Stimulated activated CD4-positive, alpha-beta T cell treated with anti-CD3 and anti-CD28 coated beads, Interleukin-4, amount 100 ng/mL, for 4 hours (primary cell): ENCODE measurements at regions not wholly inside any gene's neighbourhood (a gene's known extent, or its start where the extent isn't known, plus 50 kb on each side); places are given as distances from the start of the nearest gene placed in this dataset.

Experiments used
- DNase-seq, 2 experiments: peaks; one replicate each; pipeline ENCODE4 v3.0.0-alpha.2; 2020

DNA sequence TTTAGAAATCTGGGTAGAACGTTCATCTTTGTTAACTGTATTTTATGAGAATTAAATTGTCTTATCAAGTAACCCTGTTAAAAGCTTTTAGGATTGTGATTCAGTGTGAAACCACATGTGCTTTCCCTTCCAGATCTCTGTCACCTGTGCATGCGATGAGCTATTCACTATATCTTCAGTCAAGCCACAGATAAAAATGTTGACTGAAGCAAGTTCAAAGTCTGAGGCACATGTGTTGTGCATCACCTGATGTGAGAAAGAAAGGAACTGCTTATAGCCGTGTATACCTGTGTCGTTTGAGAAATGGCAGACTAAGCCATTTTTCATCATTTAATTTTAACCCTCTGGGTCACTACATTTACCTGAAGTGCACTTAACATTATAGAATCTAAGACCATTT lies 1088.9 kb upstream of the TENM4 start:
- no peak for DNase-seq

DNA sequence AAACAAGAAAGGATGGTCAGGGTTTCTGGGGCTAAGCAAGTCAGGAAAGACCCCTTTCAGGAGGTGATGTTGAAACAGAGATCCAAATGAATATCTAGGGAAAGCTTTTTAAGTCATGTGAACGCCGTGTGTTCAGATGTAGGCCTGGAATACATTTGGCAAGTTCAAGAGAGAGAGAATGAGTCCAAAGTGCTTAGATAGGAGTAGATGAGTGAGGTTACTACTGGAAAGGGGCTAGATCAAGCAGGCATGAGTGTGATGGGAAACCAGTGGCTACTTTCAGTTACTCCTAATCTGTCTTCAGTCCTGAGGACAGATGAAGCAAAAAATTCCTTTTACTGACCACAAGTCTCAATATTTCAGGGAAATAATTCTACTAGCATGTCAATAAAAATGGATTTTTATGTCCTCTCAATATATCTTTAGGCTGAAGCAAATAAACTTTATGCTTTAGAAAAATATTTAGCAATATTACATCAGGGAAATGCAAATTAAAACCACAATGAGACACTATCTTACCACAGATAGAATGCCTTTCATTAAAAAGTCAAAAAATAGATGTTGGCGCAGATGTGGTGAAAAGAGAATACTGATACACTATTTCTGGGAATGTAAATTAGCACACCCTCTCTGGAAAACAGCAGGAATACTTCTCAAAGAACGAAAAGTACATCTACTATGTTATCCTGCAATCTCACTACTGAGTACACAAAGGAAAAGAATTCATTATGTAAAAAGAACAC lies 1085.0 kb upstream of the TENM4 start:
- DNase-seq, result no peak

GRCh38 chr11:80524349-80524748 lies 1083.5 kb upstream of the TENM4 start:
- no peak for DNase-seq

DNA sequence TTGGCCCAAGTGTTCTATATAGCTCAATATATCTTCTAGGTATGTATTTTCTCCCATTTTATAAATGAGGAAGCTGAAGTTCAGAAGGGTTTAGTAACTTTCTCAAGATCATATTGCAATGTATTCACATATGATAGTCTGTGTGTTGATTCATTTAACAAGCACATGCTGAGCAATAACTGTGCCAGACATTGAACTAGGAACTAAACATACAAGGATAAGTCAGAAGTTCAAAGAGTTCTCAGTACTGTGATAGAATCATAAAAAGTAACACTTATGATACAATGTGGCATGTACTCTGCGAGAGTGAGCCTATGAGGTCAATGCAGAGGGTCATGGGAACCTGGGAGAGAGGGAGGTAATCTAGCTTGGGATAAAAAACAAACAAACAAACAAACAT lies 1082.2 kb upstream of the TENM4 start:
- no peak for DNase-seq

DNA sequence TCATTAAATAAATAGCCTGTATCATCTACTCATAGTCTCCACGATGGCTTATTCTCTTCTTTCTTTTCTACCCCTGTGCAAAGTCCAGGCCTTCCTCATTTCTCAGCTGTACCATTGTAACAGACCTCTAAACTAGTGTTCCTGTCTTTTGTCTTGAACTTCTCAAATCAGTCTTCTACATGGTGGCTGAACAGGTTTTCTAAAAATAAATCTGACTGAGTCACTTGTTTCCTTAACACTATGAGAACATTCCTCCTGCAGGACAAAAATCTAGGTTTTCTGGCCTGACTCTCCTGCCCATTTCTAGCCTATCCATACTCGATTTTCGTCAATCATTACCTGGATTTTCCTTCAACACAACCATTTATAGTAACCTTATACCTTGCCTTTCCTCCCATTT lies 1080.8 kb upstream of the TENM4 start:
- DNase-seq, result no peak

DNA sequence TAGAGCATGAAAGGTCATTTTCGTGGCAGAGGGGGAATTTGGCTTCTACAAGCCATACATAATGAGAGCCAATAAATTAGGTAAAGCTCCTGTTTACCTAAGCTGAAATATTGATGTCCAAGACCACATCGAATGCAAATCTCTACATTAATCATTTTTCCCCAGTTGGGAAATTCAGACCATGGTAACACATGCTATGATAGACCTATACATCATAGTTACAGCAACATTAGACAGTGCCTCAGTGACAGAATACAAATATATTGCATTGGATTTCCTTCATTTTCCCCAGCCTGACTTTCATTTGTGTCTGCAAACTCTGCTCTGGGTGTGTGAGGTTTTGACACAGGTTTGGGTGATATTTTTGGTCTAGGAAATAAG lies 1079.7 kb upstream of the TENM4 start:
- no peak for DNase-seq

DNA sequence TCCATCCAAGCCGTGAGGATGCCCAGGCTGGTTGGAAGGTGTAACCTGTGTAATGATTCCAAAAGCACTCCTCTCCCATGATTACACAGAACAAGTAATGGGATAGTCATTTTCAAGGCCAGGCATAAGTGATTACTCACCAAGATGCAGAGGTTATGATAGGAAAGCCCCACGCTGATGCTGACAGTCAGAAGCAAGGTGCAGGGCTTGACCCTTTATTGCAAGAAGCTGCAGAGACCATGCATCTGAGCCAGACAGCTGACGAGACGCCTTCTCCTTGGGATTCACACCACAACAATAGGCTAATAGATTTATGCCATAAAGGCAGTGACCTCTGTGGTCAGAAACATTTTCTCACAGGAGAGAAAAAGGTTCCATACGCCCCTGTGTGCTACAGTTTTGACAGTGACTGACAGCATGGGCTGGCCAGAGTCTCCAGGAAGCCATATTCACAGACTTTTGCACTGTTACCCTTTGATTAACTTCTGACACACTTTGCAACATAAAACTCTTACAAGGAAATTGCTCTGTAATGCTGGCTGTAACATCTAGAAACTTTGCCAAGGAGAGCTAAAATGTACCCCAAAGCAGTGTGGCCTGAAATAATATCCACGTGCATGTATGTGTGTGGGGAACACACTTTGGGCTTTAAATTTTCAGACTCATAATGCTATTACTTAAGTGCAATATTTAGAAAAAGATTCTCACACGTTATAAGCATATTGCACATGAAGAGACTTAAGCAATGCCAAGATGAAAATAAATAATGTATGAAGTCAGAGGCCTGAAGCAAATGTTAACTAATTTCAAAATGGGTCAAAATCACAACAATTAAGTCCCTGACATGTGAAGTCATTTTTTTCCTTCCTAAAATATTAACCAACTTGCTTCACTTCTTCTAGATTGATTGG lies 1079.0 kb upstream of the TENM4 start:
- no peak for DNase-seq

DNA sequence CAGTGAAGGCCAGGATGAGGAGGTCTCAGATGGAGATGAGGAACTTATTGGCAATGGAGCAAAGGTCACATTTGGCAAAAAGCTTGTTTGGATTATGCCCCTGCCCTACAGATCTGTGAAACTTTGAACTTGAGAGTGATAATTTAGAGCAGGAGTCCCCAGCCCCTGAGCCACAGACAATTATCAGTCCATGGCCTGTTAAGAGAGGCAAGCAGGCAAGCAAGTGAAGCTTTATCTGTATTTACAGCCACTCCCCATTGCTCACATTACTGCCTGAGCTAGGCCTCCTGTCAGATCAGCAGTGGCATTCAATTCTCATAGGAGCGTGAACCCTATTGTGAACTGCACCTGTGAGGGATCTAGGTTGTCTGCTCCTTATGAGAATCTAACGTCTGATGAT lies 1076.9 kb upstream of the TENM4 start:
- DNase-seq, result no peak

DNA sequence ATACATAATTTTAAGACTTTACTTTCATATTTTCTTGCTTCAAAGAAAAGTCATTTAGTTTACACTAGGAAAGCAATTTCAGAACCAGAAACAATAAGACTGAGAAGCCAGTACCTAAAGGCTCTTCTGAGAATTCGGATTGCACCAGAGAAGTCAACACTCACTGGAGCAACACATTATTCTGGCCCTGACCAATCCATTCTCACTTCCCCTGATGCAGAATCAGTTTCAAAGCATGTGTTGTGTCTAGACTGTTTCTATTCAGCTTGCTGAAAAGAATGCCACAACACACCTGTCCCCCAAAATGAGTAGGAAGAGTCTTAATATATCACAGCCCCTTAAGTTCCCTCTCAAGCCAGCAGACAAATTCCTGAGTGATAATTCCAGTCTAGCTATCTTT lies 1074.3 kb upstream of the TENM4 start:
- DNase-seq, result no peak

GRCh38 chr11:80512491-80512890 lies 1071.7 kb upstream of the TENM4 start:
- no peak for DNase-seq

DNA sequence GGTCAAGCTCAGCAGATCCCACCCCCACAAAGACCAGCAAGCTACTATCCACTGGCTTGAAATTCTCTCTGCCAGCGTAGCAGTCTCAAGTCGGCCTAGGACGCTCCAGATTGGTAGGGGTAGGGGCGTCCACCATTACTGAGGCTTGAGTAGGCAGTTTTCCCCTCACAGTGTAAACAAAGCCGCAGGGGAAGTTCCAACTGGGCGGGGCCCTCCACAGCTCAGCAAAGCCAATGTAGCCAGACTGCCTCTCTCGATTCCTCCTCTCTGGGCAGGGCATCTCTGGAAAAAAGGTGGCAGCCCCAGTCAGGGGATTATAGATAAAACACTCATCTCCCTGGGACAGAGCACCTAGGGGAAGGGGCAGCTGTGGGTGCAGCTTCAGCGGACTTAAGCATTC lies 1064.9 kb upstream of the TENM4 start:
- no peak for DNase-seq

DNA sequence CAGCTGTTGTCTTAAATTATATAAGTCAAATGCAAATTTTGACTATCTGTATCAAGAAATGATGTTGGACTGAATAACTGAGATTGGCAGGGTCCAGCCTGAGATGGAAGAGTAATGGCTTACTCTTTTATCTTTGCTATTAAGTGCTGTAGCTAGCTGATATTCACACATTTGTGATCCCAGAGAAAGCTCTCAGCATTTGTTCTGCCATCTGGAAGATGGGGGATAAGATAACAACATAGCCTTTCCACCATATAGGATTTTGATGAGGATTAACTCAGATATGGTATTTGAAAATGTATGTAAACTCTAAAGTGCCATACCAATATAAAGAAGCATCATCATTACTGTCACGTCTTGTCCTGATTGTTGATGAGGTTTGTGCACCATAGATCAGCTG lies 1063.2 kb upstream of the TENM4 start:
- no peak for DNase-seq

DNA sequence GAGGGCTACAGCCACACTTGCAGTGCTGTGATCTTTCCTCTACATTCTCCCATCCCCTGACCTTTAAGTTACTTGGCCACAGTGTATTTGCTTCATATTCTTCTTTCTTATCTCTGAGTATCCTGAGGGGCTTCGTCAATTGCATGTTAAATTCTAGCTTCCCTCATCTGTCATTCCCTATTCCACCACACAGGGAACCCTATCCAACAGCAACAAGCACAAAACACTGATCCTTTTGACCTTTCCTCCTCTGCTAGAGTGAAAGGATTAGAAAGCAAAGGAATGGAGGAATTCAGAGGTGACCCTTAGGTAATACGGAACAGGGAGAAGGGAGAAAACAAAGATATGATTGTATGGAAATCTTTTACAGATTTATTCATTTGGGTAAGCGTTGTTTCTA lies 1061.7 kb upstream of the TENM4 start:
- DNase-seq, result no peak

DNA sequence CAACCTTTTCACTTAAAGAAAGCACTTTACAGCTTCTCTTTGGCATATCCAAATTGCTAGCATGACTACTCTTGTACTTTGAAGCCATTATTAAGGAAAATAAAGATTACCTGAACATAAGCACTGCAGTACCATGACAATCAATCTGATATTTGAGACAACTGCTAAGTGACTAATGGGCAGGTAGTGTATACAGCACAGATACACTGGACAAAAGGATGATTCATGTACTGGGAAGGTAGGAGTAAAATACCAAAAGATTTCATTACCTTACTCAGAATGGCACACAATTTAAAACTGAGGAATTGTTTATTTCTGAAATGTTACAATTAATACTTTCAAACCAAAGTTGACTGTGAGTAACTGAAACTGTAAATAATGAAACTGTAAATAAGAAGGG lies 1054.3 kb upstream of the TENM4 start:
- no peak for DNase-seq

DNA sequence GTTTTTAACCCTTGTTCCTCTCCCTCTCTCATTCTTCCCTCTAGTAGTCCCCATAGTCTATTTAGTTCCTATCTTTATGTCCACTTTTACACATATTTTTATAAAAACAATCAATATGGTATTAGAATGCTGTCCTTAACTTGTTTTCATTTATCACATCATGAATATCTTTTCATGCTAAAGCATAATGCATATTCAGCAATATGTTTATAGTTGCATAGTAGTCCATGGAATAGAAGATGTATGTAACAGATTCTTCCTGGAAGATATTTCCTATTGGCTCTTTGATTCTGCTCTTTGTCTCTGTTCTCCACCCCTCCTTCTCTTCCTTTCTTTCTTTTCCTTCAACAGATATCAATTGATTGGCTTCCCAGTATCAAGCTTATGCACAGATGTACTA lies 1047.1 kb upstream of the TENM4 start:
- no peak for DNase-seq

DNA sequence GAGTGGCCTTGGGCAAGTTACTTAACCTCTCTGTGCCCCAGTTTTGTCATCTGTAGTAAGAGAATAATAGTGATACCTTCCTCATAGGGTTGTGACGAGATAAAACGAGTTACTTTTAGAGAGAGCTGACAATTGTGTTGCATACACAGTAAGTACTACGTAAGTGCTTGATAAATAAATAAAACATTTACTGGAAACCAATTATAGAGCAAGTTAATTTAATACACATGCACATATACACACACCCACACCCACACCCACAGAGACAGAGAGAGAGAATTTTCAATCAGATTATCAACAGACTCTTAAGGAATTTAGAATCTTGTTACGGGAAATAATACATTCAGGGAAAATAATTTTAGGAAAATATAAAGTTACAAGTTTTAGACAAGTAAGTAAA lies 1045.8 kb upstream of the TENM4 start:
- DNase-seq, result no peak

DNA sequence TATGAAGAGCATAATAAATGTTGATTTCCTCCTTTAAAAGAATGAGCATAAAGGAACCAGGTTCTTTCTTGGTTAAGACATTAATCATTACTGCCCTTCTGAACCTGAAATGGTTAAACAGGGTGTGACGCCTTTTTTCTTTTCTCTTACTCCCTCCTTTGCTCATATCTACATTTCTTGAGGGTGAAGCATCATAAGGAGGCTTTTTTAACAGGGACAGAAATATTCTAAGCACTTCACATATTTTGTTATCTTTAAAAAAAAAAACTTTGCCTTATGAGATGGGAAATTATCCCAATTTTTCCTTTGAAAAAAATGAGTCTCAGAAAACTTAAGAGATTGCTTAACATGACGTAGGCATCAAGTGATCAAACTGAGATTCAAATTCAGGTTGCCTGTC lies 1036.3 kb upstream of the TENM4 start:
- no peak for DNase-seq

DNA sequence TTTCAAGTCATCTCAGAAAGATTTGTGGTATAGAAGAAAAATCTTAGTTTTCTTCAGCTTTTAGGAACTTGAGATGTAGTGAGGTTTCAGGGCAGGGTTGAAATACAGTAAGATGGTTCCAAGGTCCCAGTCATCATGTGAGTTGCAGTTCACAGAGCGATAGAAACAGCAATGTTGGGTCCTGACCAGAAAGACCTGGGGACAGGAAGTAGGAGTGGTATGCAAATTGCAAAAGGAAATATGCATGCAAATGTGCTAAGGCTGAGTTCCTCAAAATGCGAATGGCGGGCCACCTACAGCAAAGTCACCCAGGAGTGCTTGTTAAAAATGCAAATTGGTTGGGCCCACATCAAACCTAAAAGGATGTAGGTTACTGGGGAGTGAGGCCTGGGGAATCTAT lies 1032.7 kb upstream of the TENM4 start:
- DNase-seq, result no peak

DNA sequence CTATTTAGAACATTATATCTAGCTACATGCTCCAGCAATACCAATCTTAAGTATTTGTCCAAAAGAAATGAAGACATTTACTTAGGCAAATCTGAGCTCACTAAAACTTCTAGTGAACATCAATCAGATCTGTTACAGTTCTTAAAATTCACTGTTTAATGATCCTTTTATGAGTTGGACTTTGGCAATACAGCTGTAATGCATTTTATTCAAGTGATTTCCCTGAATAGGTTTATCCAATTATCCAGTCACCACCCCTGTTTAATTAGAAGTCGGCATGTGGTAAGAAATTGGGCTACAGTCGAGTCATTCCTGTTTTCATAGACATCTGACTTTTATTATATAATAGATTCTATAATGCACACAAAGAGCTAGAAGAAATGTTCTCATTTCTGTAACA lies 1029.0 kb upstream of the TENM4 start:
- no peak for DNase-seq

- DNase-seq, result no peak
These were observed 1025.7 kb upstream of the TENM4 start for GRCh38 chr11:80466570-80466969.

DNA sequence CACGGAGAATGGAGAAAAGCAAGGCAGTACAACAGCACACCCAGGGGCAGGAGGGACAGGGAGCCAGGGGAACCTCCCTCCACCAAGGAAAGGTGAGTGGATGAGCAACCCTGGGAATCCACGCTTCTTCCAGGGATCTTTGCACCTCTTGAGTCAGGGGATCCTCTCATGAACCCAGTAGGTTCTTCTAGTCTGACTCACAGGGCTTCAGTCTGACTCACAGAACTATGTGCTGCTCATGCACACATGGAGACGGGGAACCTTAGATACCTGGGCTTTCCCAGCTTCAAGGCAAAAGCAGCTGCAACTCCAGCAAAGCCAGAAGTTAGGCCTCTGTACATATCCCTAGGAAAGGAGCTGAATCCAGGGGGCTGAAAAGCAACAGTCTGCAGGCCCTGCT lies 1021.4 kb upstream of the TENM4 start:
- DNase-seq, result no peak

GRCh38 chr11:80458376-80458775 lies 1017.5 kb upstream of the TENM4 start:
- DNase-seq, result no peak

DNA sequence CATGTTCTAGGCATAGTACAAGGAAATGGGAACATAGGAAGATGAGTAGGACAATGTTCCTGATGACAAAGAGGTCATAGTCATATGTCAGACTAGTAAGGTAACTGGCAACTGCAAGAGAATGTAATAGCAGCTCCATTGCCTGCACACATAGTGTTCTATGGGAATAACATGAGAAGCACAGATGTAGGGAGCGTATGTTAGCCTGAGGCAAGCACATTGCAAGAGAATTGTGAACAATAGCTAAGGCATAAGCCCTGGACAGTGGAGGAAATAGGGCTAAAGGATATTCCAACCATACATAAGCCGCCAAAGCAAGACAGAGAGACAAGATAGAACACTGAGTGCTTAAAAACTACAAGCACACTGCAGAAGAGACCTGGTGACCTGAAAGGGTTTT lies 1017.0 kb upstream of the TENM4 start:
- no peak for DNase-seq

GRCh38 chr11:80455818-80456217 lies 1015.0 kb upstream of the TENM4 start:
- no peak for DNase-seq

DNA sequence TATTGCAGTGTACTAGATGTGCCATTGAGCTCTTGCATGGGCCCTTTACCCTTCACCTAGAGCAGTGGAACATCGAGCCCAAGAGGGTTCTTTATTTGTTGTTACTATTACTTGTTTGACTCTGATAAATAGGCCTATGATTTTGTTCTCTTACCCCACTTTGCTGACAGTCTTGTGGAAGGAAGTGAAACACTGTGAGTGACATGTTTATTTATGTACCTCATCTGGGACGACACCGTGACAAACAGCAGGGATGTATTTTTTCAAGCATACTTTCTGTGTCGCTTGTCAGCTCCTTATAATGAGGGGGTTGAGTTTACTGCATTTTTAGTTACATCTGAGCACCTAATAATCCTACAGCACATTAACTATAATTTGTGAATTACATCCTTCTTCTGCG lies 1010.3 kb upstream of the TENM4 start:
- DNase-seq, result no peak
